IMR-90 (cell line): ENCODE measurements at regions not wholly inside any gene's neighbourhood (a gene's known extent, or its start where the extent isn't known, plus 50 kb on each side); places are given as distances from the start of the nearest gene placed in this dataset.

ENCODE experiments used
- ATAC-seq: fragments of 200-7000 bp; cut with Tn5 transposase; 2 replicates; pipeline ENCODE4 v1.9.1; 2020; ENCODE audit warnings: low read depth, mild to moderate bottlenecking, moderate library complexity
- BruUV-seq: library from RNA; stranded (reverse); fragments of 400-500 nt; replicated peaks from 2 replicates; lab custom pipeline; 2021; lab: Mats Ljungman, UMichigan
- CTCF ChIA-PET: fragments of 300-600 bp; formaldehyde crosslinking; extraction: SDS; loops from one replicate; lab custom pipeline; 2021; ENCODE audit warnings: antibody characterized with exemption; lab: Yijun Ruan, JAX
- POLR2A ChIA-PET: fragments of 300-600 bp; sonication (Branson Sonifier 250); formaldehyde crosslinking; loops from one replicate; lab custom pipeline; 2022; ENCODE audit warnings: antibody characterized with exemption; ENCODE audit not compliant: unreplicated experiment; lab: Charles Lee
- DNase-seq: peaks from one replicate; pipeline ENCODE4 v3.0.0; 2013
- H2AFZ ChIP-seq: replicated peaks from 2 replicates; pipeline ENCODE3; 2013; ENCODE audit warnings: low read length, mild to moderate bottlenecking; ENCODE audit not compliant: poor library complexity
- H2AK5ac ChIP-seq: 2 replicates; pipeline ENCODE4 v1.6.1; 2013; ENCODE audit warnings: low read depth, low read length, inconsistent platforms
- H2AK9ac ChIP-seq: replicated peaks from 2 replicates; pipeline ENCODE3; 2013; ENCODE audit warnings: mild to moderate bottlenecking, low read depth, low read length, moderate library complexity; ENCODE audit not compliant: poor library complexity
- H2BK120ac ChIP-seq: 2 replicates; pipeline ENCODE4 v1.6.1; 2013; ENCODE audit warnings: low read depth, low read length, inconsistent platforms
- H2BK15ac ChIP-seq: 3 replicates; pipeline ENCODE4 v1.6.1; 2013; ENCODE audit warnings: low read depth, low read length, inconsistent platforms
- H2BK20ac ChIP-seq: 2 replicates; pipeline ENCODE4 v1.6.1; 2013; ENCODE audit warnings: low read depth, mild to moderate bottlenecking, inconsistent platforms, low read length, moderate library complexity
- H2BK5ac ChIP-seq: 2 replicates; pipeline ENCODE4 v1.6.1; 2013; ENCODE audit warnings: mild to moderate bottlenecking, low read depth, low read length, inconsistent platforms; ENCODE audit not compliant: poor library complexity, severe bottlenecking
- H3K14ac ChIP-seq: replicated peaks from 2 replicates; pipeline ENCODE4 v1.6.1; 2013; ENCODE audit warnings: low read depth, low read length, inconsistent platforms
- H3K18ac ChIP-seq: 2 replicates; pipeline ENCODE4 v1.6.1; 2013; ENCODE audit warnings: low read depth, low read length, control low read depth
- H3K23ac ChIP-seq: 2 replicates; pipeline ENCODE4 v1.6.1; 2013; ENCODE audit warnings: low read depth, low read length, inconsistent platforms
- H3K27ac ChIP-seq: 2 replicates; pipeline ENCODE4 v1.5.1; 2013; ENCODE audit warnings: mild to moderate bottlenecking, control low read depth, low read length; ENCODE audit not compliant: insufficient read depth
- H3K27me3 ChIP-seq: 2 replicates; pipeline ENCODE4 v1.6.1; 2013; ENCODE audit warnings: low read length; ENCODE audit not compliant: control insufficient read depth, insufficient read depth
- H3K36me3 ChIP-seq: 2 replicates; pipeline ENCODE4 v1.6.1; 2013; ENCODE audit warnings: low read length, mixed read lengths; ENCODE audit not compliant: control insufficient read depth, insufficient read depth
- H3K4ac ChIP-seq: 2 replicates; pipeline ENCODE4 v1.6.1; 2013; ENCODE audit warnings: low read depth, low read length, inconsistent platforms
- H3K4me1 ChIP-seq: 2 replicates; pipeline ENCODE4 v1.6.1; 2013; ENCODE audit warnings: low read length, mixed read lengths; ENCODE audit not compliant: control insufficient read depth, insufficient read depth
- H3K4me2 ChIP-seq: 2 replicates; pipeline ENCODE4 v1.6.1; 2013; ENCODE audit warnings: low read depth, mild to moderate bottlenecking, control low read depth, low read length, moderate library complexity
- H3K4me3 ChIP-seq: 2 replicates; pipeline ENCODE4 v1.5.1; 2013; ENCODE audit warnings: low read depth, mild to moderate bottlenecking, control low read depth, low read length, moderate library complexity; ENCODE audit not compliant: insufficient read depth
- H3K56ac ChIP-seq: 2 replicates; pipeline ENCODE4 v1.6.1; 2013; ENCODE audit warnings: low read length, inconsistent platforms; ENCODE audit not compliant: insufficient read depth; ENCODE audit errors: extremely low read depth
- H3K79me1 ChIP-seq, 2 experiments: 2 replicates each; pipeline ENCODE4 v1.6.1; 2013; ENCODE audit warnings: low read length in 2 of 2, inconsistent platforms in 1 of 2, low read depth in 1 of 2
- H3K9ac ChIP-seq: 2 replicates; pipeline ENCODE4 v1.6.1; 2013; ENCODE audit warnings: low read depth, low read length, control low read depth
- H3K9me1 ChIP-seq: 2 replicates; pipeline ENCODE4 v1.6.1; 2013; ENCODE audit warnings: low read length, inconsistent platforms; ENCODE audit not compliant: insufficient read depth
- H3K9me3 ChIP-seq: 2 replicates; pipeline ENCODE4 v1.6.1; 2013; ENCODE audit warnings: low read length; ENCODE audit not compliant: control insufficient read depth, insufficient read depth
- H4K20me1 ChIP-seq: 2 replicates; pipeline ENCODE4 v1.6.1; 2013; ENCODE audit warnings: low read length, inconsistent platforms; ENCODE audit not compliant: insufficient read depth
- H4K5ac ChIP-seq: 2 replicates; pipeline ENCODE4 v1.6.1; 2013; ENCODE audit warnings: mild to moderate bottlenecking, low read depth, low read length, control low read depth
- H4K8ac ChIP-seq, 2 experiments: 2 replicates each; pipeline ENCODE4 v1.6.1; 2013; ENCODE audit warnings: low read depth in 2 of 2, low read length in 2 of 2, control low read depth in 1 of 2, inconsistent platforms in 1 of 2
- H4K91ac ChIP-seq: 2 replicates; pipeline ENCODE4 v1.6.1; 2013; ENCODE audit warnings: low read depth, low read length, inconsistent platforms; ENCODE audit not compliant: insufficient read depth
- BHLHE40 ChIP-seq: fragments of 150-350 bp; IDR thresholded peaks from 2 replicates; pipeline ENCODE4 v1.6.1; 2016; ENCODE audit warnings: mild to moderate bottlenecking, low read depth, low read length
- CEBPB ChIP-seq: IDR thresholded peaks from 2 replicates; pipeline ENCODE4 v1.6.1; 2012; ENCODE audit warnings: low read depth, low read length, improper control_type of control experiment
- CHD1 ChIP-seq: IDR thresholded peaks from 2 replicates; pipeline ENCODE4 v1.6.1; 2012; ENCODE audit warnings: low read depth, low read length, improper control_type of control experiment
- ELK1 ChIP-seq: fragments of 150-350 bp; IDR thresholded peaks from 2 replicates; pipeline ENCODE4 v1.6.1; 2016; ENCODE audit warnings: low read depth, mild to moderate bottlenecking, low read length, moderate library complexity, borderline replicate concordance
- FOS ChIP-seq: fragments of 150-350 bp; IDR thresholded peaks from 2 replicates; pipeline ENCODE4 v1.6.1; 2016; ENCODE audit warnings: low read depth, low read length
- MAFK ChIP-seq: IDR thresholded peaks from 2 replicates; pipeline ENCODE4 v1.6.1; 2012; ENCODE audit warnings: low read depth, low read length, improper control_type of control experiment
- MAZ ChIP-seq: IDR thresholded peaks from 2 replicates; pipeline ENCODE4 v1.6.1; 2012; ENCODE audit warnings: low read depth, mild to moderate bottlenecking, low read length, improper control_type of control experiment, moderate library complexity, borderline replicate concordance
- MXI1 ChIP-seq: IDR thresholded peaks from 2 replicates; pipeline ENCODE4 v1.6.1; 2012; ENCODE audit warnings: low read depth, mild to moderate bottlenecking, low read length, moderate library complexity, borderline replicate concordance
- NFE2L2 ChIP-seq: fragments of 150-350 bp; IDR thresholded peaks from 2 replicates; pipeline ENCODE4 v1.6.1; 2016; ENCODE audit warnings: low read depth, mild to moderate bottlenecking, low read length
- POLR2A ChIP-seq: IDR thresholded peaks from 2 replicates; pipeline ENCODE4 v1.6.1; 2012; ENCODE audit warnings: mild to moderate bottlenecking, low read depth, low read length
- RAD21 ChIP-seq: IDR thresholded peaks from 2 replicates; pipeline ENCODE4 v1.6.1; 2012; ENCODE audit warnings: low read length, improper control_type of control experiment
- RCOR1 ChIP-seq: IDR thresholded peaks from 2 replicates; pipeline ENCODE4 v1.6.1; 2012; ENCODE audit warnings: mild to moderate bottlenecking, low read length, improper control_type of control experiment; ENCODE audit not compliant: insufficient replicate concordance
- RFX5 ChIP-seq: IDR thresholded peaks from 2 replicates; pipeline ENCODE4 v1.8.0; 2012; ENCODE audit warnings: low read depth, mild to moderate bottlenecking, low read length, moderate library complexity
- SMC3 ChIP-seq: fragments of 150-350 bp; IDR thresholded peaks from 2 replicates; pipeline ENCODE4 v1.6.1; 2016; ENCODE audit warnings: low read depth, mild to moderate bottlenecking, antibody characterized with exemption, low read length, moderate library complexity
- USF2 ChIP-seq: fragments of 150-350 bp; IDR thresholded peaks from 2 replicates; pipeline ENCODE4 v1.6.1; 2017; ENCODE audit warnings: mild to moderate bottlenecking, antibody characterized with exemption, low read length, low read depth
- WGBS, 2 experiments: methylation state at CpG; one replicate each; pipeline versions ENCODE4 v1.1.5 to v1.1.7; 2013; ENCODE audit warnings: missing lambda C conversion rate in 2 of 2; ENCODE audit not compliant: insufficient read length in 1 of 2; ENCODE audit errors: extremely low coverage in 2 of 2; 5-methylcytosine and 5-hydroxymethylcytosine counted together
- dilution Hi-C: fragments of 300-500 bp; cut with HindIII; formaldehyde crosslinking; loops from one replicate; pipeline ENCODE4 v1.14.3; 2018; ENCODE audit warnings: low sequenced_read_pairs; ENCODE audit not compliant: unreplicated experiment
- in situ Hi-C: fragments of 300-500 bp; cut with MboI; formaldehyde crosslinking; loops from 3 replicates; pipeline ENCODE4 v1.14.3; 2019; ENCODE audit warnings: low sequenced_read_pairs, inconsistent platforms, mixed read lengths
- intact Hi-C: fragments of 100-400 bp; cut with micrococcal nuclease; formaldehyde crosslinking; loops from 2 replicates; pipeline ENCODE4 v1.10.0; 2022
- TF ChIP-seq, protein P1 (sequence below): conservative IDR thresholded peaks from 2 replicates; pipeline ENCODE4 v1.5.1; 2012; ENCODE audit warnings: mild to moderate bottlenecking, low read depth, low read length, improper control_type of control experiment

DNA sequence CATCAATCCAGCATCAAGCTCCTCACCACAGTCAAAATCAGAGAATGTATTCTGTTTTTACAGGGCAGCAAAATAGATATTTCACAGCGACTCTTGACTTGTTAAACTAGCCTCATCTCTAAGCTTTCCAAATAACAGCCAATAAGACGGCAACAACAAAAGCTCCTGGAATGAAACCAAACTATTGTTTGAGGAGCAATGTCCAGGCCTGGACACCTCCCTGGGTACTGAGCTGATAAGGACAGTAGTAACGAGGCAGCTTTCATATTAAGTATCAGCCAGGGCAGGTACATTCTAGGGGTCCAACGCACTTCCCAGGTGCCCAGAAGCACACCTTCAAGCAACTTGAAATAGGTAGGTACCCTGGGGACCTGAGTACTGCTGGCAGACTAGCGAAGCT is 260.3 kb downstream of the ENC1 start:
- in situ Hi-C loops, result no loop called here
- H2BK20ac ChIP-seq, result no peak overlapping the region

More for the DNA sequence above, 260.3 kb downstream of the ENC1 start:
- Histone ChIP-seq H3K36me3 (no peaks in the 10 kb centered on the region), H3K4me3 (no peak overlapping the region), H3K9me1 (peaks cover 9% of the 10 kb centered on the region; the same call in 1 of the 2 replicates), H2BK5ac (no peak overlapping the region), H3K56ac (no peak overlapping the region), H2BK15ac (no peak overlapping the region), H3K27me3 (peaks cover 9% of the 10 kb centered on the region), H4K91ac (no peak overlapping the region), H3K18ac (no peak overlapping the region), H3K14ac (no peak overlapping the region), H2AK9ac (no peak overlapping the region), H3K4me1 (no peaks in the 10 kb centered on the region), H4K5ac (no peak overlapping the region), H4K8ac (no peak overlapping the region), H3K79me1 (no peaks in the 10 kb centered on the region), H2AFZ (no peak overlapping the region), H4K20me1 (no peaks in the 10 kb centered on the region), H3K23ac (no peak overlapping the region), H3K4ac (no peak overlapping the region), H3K27ac (no peak overlapping the region), H3K4me2 (no peak overlapping the region), H3K9ac (no peak overlapping the region), H2BK120ac (no peak overlapping the region), H2AK5ac (no peak overlapping the region), H3K9me3 (no peaks in the 10 kb centered on the region)
- ChIA-PET POLR2A (interaction anchor here (0.6 kb wide), 1 partner anchor 135 kb away, joined by 3 read pairs; no protein-coding TSS in a partner anchor), CTCF (no interaction called here)
- WGBS, 2 experiments, result 60% methylated on average over 1 of the region's 5 CpGs; no CpG with 5 or more reads in 1 of the 2 experiments
- intact Hi-C loops (no loop called here), dilution Hi-C loops (no loop called here)
- ATAC-seq (no peak), DNase-seq (no peak)
- BruUV-seq, result no TSS peak
- no peak for TF ChIP-seq USF2
- TF ChIP-seq ELK1, result no peak
- no peak for TF ChIP-seq SMC3
- no peak for TF ChIP-seq MAZ
- TF ChIP-seq RCOR1, result no peak
- no peak for TF ChIP-seq POLR2A
- no peak for TF ChIP-seq MXI1
- no peak for TF ChIP-seq CEBPB
- no peak for TF ChIP-seq BHLHE40
- TF ChIP-seq NFE2L2, result no peak
- no peak for TF ChIP-seq MAFK
- no peak for TF ChIP-seq RAD21
- no peak for TF ChIP-seq FOS
- TF ChIP-seq RFX5, result no peak
- TF ChIP-seq CHD1, result no peak
- TF ChIP-seq, protein P1, sequence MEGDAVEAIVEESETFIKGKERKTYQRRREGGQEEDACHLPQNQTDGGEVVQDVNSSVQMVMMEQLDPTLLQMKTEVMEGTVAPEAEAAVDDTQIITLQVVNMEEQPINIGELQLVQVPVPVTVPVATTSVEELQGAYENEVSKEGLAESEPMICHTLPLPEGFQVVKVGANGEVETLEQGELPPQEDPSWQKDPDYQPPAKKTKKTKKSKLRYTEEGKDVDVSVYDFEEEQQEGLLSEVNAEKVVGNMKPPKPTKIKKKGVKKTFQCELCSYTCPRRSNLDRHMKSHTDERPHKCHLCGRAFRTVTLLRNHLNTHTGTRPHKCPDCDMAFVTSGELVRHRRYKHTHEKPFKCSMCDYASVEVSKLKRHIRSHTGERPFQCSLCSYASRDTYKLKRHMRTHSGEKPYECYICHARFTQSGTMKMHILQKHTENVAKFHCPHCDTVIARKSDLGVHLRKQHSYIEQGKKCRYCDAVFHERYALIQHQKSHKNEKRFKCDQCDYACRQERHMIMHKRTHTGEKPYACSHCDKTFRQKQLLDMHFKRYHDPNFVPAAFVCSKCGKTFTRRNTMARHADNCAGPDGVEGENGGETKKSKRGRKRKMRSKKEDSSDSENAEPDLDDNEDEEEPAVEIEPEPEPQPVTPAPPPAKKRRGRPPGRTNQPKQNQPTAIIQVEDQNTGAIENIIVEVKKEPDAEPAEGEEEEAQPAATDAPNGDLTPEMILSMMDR, result no peak
